PC-3 (cell line): ENCODE measurements at regions not wholly inside any gene's neighbourhood (a gene's known extent, or its start where the extent isn't known, plus 50 kb on each side); places are given as distances from the start of the nearest gene placed in this dataset.
"Not testable (repeated sequence)": the region's sequence is repeated elsewhere in the genome, so short reads cannot be mapped to it uniquely, and the experiment has no call there.

Experiments
- ATAC-seq: fragments of 200-7000 bp; cut with Tn5 transposase; 2 replicates; pipeline ENCODE4 v1.9.1; 2020; ENCODE audit warnings: mild to moderate bottlenecking, moderate library complexity
- BruUV-seq: library from RNA; stranded (reverse); fragments of 400-500 nt; replicated peaks from 2 replicates; lab custom pipeline; 2021; lab: Mats Ljungman, UMichigan
- CTCF ChIA-PET: fragments of 300-600 bp; sonication (Branson Sonifier 250); formaldehyde crosslinking; loops from one replicate; lab custom pipeline; 2022; ENCODE audit warnings: antibody characterized with exemption; lab: Charles Lee
- POLR2A ChIA-PET: fragments of 300-600 bp; sonication (Branson Sonifier 250); formaldehyde crosslinking; loops from one replicate; lab custom pipeline; 2022; ENCODE audit warnings: antibody characterized with exemption; ENCODE audit not compliant: unreplicated experiment; lab: Charles Lee
- DNase-seq: peaks from one replicate; pipeline ENCODE4 v3.0.0-alpha.2; 2015
- H2AFZ ChIP-seq: fragments of 300-600 bp; sonication (generic); 2 replicates; pipeline ENCODE4 v1.6.0; 2016; ENCODE audit warnings: antibody characterized with exemption, low read length
- H3F3A ChIP-seq: fragments of 300-600 bp; sonication (generic); one replicate; pipeline ENCODE4 v1.6.0; 2017; ENCODE audit warnings: antibody characterized with exemption, low read length, control low read depth, mild to moderate bottlenecking; ENCODE audit not compliant: unreplicated experiment
- H3K27ac ChIP-seq: fragments of 300-600 bp; sonication (generic); 2 replicates; pipeline ENCODE4 v1.5.1; 2016; ENCODE audit warnings: mild to moderate bottlenecking, low read length
- H3K27me3 ChIP-seq: fragments of 300-600 bp; sonication (generic); 2 replicates; pipeline ENCODE4 v1.6.1; 2016; ENCODE audit warnings: low read length, mixed read lengths
- H3K36me3 ChIP-seq: fragments of 300-600 bp; sonication (generic); 2 replicates; pipeline ENCODE4 v1.6.1; 2016; ENCODE audit warnings: low read depth, mixed run types, low read length, mixed read lengths
- H3K4me1 ChIP-seq: fragments of 300-600 bp; sonication (generic); 2 replicates; pipeline ENCODE4 v1.5.1; 2016; ENCODE audit warnings: low read length; ENCODE audit not compliant: insufficient read depth
- H3K4me2 ChIP-seq: fragments of 300-600 bp; sonication (generic); 2 replicates; pipeline ENCODE4 v1.6.0; 2016; ENCODE audit warnings: low read length
- H3K4me3 ChIP-seq: fragments of 300-600 bp; sonication (generic); 2 replicates; pipeline ENCODE4 v1.5.1; 2016; ENCODE audit warnings: mild to moderate bottlenecking, low read length, mixed read lengths
- H3K79me2 ChIP-seq: fragments of 300-600 bp; sonication (generic); 2 replicates; pipeline ENCODE4 v1.6.1; 2017; ENCODE audit warnings: low read length, mixed read lengths
- H3K9ac ChIP-seq: fragments of 300-600 bp; sonication (generic); 2 replicates; pipeline ENCODE4 v1.6.0; 2016; ENCODE audit warnings: mild to moderate bottlenecking, low read length
- H3K9me2 ChIP-seq: fragments of 300-600 bp; sonication (generic); replicated peaks from 2 replicates; pipeline ENCODE4 v1.6.1; 2016; ENCODE audit warnings: mixed run types, low read length, mixed read lengths
- H3K9me3 ChIP-seq: fragments of 300-600 bp; sonication (generic); 2 replicates; pipeline ENCODE4 v1.6.1; 2016; ENCODE audit warnings: low read length, mixed read lengths
- H4K20me1 ChIP-seq: fragments of 300-600 bp; sonication (generic); 2 replicates; pipeline ENCODE4 v1.6.1; 2016; ENCODE audit warnings: low read length, mixed read lengths
- EZH2 ChIP-seq: fragments of 300-600 bp; sonication (generic); IDR thresholded peaks from one replicate; pipeline ENCODE4 v1.6.1; 2017; ENCODE audit warnings: antibody characterized with exemption, mild to moderate bottlenecking, low read length; ENCODE audit not compliant: unreplicated experiment
- EZH2phosphoT487 ChIP-seq: fragments of 300-600 bp; sonication (generic); IDR thresholded peaks from 2 replicates; pipeline ENCODE4 v1.6.1; 2018; ENCODE audit warnings: mild to moderate bottlenecking, antibody characterized with exemption, low read length, borderline replicate concordance
- intact Hi-C: fragments of 100-400 bp; cut with micrococcal nuclease; formaldehyde crosslinking; loops from 2 replicates; pipeline ENCODE4 v1.9.0; 2023
- TF ChIP-seq, protein P1 (sequence below): fragments of 300-600 bp; sonication (generic); conservative IDR thresholded peaks from 2 replicates; pipeline ENCODE4 v1.5.1; 2017; ENCODE audit warnings: antibody characterized with exemption, low read depth, mild to moderate bottlenecking, low read length

- CTCF ChIA-PET: no interaction called here
These were observed 110.2 kb upstream of the COL5A1 start for GRCh38 chr9:134531220-134531970.

DNA sequence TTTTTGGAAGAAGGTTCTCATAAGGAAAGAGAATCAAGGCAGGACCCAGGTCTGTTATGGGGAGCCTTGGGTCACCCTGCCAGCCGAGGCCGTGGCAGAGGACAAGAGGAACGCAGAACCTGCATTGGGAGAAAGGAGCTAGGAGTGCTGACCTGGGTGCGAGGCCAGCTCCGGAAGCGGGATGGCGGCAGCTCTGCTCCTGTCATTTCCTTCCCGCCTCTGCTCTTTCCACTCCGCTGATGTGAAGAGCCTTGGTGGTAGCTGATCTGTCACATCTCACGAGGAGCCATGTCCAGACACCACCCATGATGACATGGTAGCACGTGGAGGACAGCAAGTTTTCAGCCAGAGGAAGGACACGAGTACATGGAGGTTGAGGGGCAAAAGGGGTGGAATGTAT, 109.5 kb upstream of the COL5A1 start:
- ChIA-PET CTCF (no interaction called here), POLR2A (no interaction called here)
- Histone ChIP-seq H3K79me2 (no peaks in the 10 kb centered on the region), H3K9ac (no peak overlapping the region), H4K20me1 (no peaks in the 10 kb centered on the region), H2AFZ (no peak overlapping the region), H3K4me3 (no peak overlapping the region), H3K36me3 (no peaks in the 10 kb centered on the region), H3K4me2 (no peak overlapping the region), H3K9me2 (no peaks in the 10 kb centered on the region), H3K4me1 (peaks cover 8% of the 10 kb centered on the region; the same call in 1 of the 2 replicates), H3K9me3 (no peaks in the 10 kb centered on the region), H3F3A (no peaks in the 10 kb centered on the region), H3K27me3 (no peaks in the 10 kb centered on the region), H3K27ac (no peak overlapping the region)
- intact Hi-C loops: no loop called here
- TF ChIP-seq, protein P1, sequence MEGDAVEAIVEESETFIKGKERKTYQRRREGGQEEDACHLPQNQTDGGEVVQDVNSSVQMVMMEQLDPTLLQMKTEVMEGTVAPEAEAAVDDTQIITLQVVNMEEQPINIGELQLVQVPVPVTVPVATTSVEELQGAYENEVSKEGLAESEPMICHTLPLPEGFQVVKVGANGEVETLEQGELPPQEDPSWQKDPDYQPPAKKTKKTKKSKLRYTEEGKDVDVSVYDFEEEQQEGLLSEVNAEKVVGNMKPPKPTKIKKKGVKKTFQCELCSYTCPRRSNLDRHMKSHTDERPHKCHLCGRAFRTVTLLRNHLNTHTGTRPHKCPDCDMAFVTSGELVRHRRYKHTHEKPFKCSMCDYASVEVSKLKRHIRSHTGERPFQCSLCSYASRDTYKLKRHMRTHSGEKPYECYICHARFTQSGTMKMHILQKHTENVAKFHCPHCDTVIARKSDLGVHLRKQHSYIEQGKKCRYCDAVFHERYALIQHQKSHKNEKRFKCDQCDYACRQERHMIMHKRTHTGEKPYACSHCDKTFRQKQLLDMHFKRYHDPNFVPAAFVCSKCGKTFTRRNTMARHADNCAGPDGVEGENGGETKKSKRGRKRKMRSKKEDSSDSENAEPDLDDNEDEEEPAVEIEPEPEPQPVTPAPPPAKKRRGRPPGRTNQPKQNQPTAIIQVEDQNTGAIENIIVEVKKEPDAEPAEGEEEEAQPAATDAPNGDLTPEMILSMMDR: no peak
- TF ChIP-seq EZH2phosphoT487: no peak
- TF ChIP-seq EZH2: no peak
- ATAC-seq: no peak
- DNase-seq: no peak
- BruUV-seq: no TSS peak

More at GRCh38 chr9:134531220-134531970, 110.2 kb upstream of the COL5A1 start:
- POLR2A ChIA-PET: no interaction called here
- Histone ChIP-seq H3K4me2 (no peak overlapping the region), H3K36me3 (no peaks in the 10 kb centered on the region), H3K4me1 (peaks cover 4% of the 10 kb centered on the region; the same call in 1 of the 2 replicates), H3K27me3 (no peaks in the 10 kb centered on the region; the same call in 1 of the 2 replicates), H3K9ac (no peak overlapping the region), H3K9me2 (no peaks in the 10 kb centered on the region), H3K79me2 (no peaks in the 10 kb centered on the region), H3K4me3 (no peak overlapping the region), H3K9me3 (no peaks in the 10 kb centered on the region), H3K27ac (no peak overlapping the region), H3F3A (no peaks in the 10 kb centered on the region), H4K20me1 (no peaks in the 10 kb centered on the region), H2AFZ (no peak overlapping the region)
- no TSS peak for BruUV-seq
- intact Hi-C loops: no loop called here
- TF ChIP-seq EZH2phosphoT487: no peak
- TF ChIP-seq, protein P1: no peak
- TF ChIP-seq EZH2: no peak
- DNase-seq (no peak), ATAC-seq (no peak)

- ATAC-seq, H3K9ac ChIP-seq, H4K20me1 ChIP-seq, BruUV-seq, H3K4me1 ChIP-seq, H3K79me2 ChIP-seq, H3K9me3 ChIP-seq, DNase-seq, H3F3A ChIP-seq, H3K9me2 ChIP-seq, H3K4me3 ChIP-seq, H2AFZ ChIP-seq, H3K36me3 ChIP-seq, H3K27me3 ChIP-seq, H3K4me2 ChIP-seq, POLR2A ChIA-PET, intact Hi-C loops, H3K27ac ChIP-seq, CTCF ChIA-PET: not testable (repeated sequence)
These were observed 108.9 kb upstream of the COL5A1 start for GRCh38 chr9:134532661-134533060.
